Neural cell (in vitro differentiated cells): ENCODE measurements at regions not wholly inside any gene's neighbourhood (a gene's known extent, or its start where the extent isn't known, plus 50 kb on each side); places are given as distances from the start of the nearest gene placed in this dataset.
"Not testable (repeated sequence)": the region's sequence is repeated elsewhere in the genome, so short reads cannot be mapped to it uniquely, and the experiment has no call there.

Experiments
- EZH2 ChIP-seq: fragments of 200-600, 300-800 bp; shearing (Covaris generic), sonication (generic); IDR thresholded peaks from 2 replicates; pipeline ENCODE4 v1.6.1; 2014; ENCODE audit warnings: antibody characterized with exemption, low read length, borderline replicate concordance, mild to moderate bottlenecking; ENCODE audit not compliant: insufficient read depth, poor library complexity, severe bottlenecking
- TF ChIP-seq, protein P1 (sequence below): fragments of 450-650 bp; IDR thresholded peaks from 2 replicates; pipeline ENCODE4 v1.5.1; 2014; ENCODE audit warnings: antibody characterized with exemption, mild to moderate bottlenecking, moderate library complexity; ENCODE audit not compliant: poor library complexity, severe bottlenecking

DNA sequence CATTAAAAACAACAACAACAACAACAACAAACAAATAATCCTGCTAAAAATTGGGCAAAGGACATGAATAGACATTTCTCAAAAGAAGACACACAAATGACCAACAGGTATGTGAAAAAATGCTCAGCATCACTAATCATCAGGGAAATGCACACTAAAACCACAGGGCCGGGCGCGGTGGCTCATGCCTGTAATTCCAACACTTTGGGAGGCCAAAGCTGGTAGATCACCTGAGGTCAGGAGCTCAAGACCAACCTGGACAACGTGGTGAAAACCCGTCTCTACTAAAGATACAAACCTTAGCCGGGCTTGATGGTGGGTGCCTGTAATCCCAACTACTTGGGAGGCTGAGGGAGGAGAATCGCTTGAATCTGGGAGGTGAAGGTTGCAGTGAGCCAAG is 103.6 kb downstream of the C11orf87 start:
- TF ChIP-seq, protein P1, sequence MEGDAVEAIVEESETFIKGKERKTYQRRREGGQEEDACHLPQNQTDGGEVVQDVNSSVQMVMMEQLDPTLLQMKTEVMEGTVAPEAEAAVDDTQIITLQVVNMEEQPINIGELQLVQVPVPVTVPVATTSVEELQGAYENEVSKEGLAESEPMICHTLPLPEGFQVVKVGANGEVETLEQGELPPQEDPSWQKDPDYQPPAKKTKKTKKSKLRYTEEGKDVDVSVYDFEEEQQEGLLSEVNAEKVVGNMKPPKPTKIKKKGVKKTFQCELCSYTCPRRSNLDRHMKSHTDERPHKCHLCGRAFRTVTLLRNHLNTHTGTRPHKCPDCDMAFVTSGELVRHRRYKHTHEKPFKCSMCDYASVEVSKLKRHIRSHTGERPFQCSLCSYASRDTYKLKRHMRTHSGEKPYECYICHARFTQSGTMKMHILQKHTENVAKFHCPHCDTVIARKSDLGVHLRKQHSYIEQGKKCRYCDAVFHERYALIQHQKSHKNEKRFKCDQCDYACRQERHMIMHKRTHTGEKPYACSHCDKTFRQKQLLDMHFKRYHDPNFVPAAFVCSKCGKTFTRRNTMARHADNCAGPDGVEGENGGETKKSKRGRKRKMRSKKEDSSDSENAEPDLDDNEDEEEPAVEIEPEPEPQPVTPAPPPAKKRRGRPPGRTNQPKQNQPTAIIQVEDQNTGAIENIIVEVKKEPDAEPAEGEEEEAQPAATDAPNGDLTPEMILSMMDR, result not testable (repeated sequence)
- TF ChIP-seq EZH2, result not testable (repeated sequence)
